Activated CD8-positive, alpha-beta T cell treated with anti-CD3 and anti-CD28 coated beads, Interleukin-2, amount 10 ng/mL, durations not matched to agents 7 days and 5 days (primary cell): ENCODE measurements at regions not wholly inside any gene's neighbourhood (a gene's known extent, or its start where the extent isn't known, plus 50 kb on each side); places are given as distances from the start of the nearest gene placed in this dataset.

Experiments used
- ATAC-seq: fragments of 150-1000 bp; cut with Tn5 transposase; one replicate; pipeline ENCODE4 v1.10.0; 2021; ENCODE audit warnings: moderate library complexity
- CTCF ChIA-PET: fragments of 350-600 bp; sonication (Branson Sonifier 250); formaldehyde crosslinking; loops from one replicate; lab custom pipeline; 2021; ENCODE audit warnings: antibody characterized with exemption; lab: Charles Lee
- POLR2A ChIA-PET: fragments of 350-600 bp; sonication (Branson Sonifier 250); formaldehyde crosslinking; loops from one replicate; lab custom pipeline; 2021; ENCODE audit warnings: antibody characterized with exemption; lab: Charles Lee
- DNase-seq: peaks from one replicate; pipeline ENCODE4 v3.0.0-alpha.2; 2020
- H3K27ac Mint-ChIP-seq: one replicate; pipeline ENCODE4 v1.8.0; 2021; ENCODE audit warnings: mild to moderate bottlenecking, mixed read lengths
- H3K27me3 Mint-ChIP-seq: one replicate; pipeline ENCODE4 v1.8.0; 2021; ENCODE audit warnings: low read depth, mixed read lengths
- H3K36me3 Mint-ChIP-seq: one replicate; pipeline ENCODE4 v1.8.0; 2021; ENCODE audit warnings: low read depth, mixed read lengths
- H3K4me1 Mint-ChIP-seq: one replicate; pipeline ENCODE4 v1.8.0; 2021; ENCODE audit warnings: low read depth, mixed read lengths
- H3K4me3 Mint-ChIP-seq: one replicate; pipeline ENCODE4 v1.8.0; 2021; ENCODE audit warnings: mild to moderate bottlenecking, mixed read lengths
- H3K9me3 Mint-ChIP-seq: one replicate; pipeline ENCODE4 v1.8.0; 2022; ENCODE audit warnings: mixed read lengths; ENCODE audit not compliant: insufficient read depth

DNA sequence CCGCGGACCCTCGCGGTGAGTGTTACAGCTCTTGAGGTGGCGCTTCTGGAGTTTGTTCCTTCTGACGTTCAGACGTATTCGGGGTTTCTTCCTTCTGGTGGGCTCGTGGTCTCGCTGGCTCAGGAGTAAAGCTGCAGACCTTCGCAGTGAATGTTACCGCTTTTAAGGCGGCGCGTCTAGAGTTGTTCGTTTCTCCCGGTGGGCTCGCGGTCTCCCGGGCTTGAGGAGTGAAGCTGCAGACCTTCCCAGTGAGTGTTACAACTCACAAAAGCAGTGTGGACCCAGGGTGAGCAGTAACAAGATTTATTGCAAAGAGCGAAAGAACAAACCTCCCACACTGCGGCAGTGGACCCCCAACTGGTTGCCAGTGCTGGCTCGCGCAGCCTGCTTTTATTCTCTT is 177.1 kb downstream of the UACA start:
- POLR2A ChIA-PET, result interaction anchor here (1.4 kb wide), 1 partner anchor 17 kb away, joined by 4 read pairs; no protein-coding TSS in a partner anchor
- peaks cover 22% of the 10 kb centered on the region for H3K4me1 Mint-ChIP-seq
- H3K27ac Mint-ChIP-seq, result no peak overlapping the region
- peaks cover under 1% of the 10 kb centered on the region for H3K9me3 Mint-ChIP-seq
- DNase-seq (no peak), ATAC-seq (no peak)
- H3K36me3 Mint-ChIP-seq, result no peaks in the 10 kb centered on the region
- peaks cover 27% of the 10 kb centered on the region for H3K27me3 Mint-ChIP-seq
- H3K4me3 Mint-ChIP-seq, result no peak overlapping the region
- CTCF ChIA-PET, result interaction anchor here (0.7 to 1.9 kb wide), 5 partner anchors 58 to 1107 kb away, joined by 3 to 6 read pairs (median 3); no protein-coding TSS in a partner anchor

DNA sequence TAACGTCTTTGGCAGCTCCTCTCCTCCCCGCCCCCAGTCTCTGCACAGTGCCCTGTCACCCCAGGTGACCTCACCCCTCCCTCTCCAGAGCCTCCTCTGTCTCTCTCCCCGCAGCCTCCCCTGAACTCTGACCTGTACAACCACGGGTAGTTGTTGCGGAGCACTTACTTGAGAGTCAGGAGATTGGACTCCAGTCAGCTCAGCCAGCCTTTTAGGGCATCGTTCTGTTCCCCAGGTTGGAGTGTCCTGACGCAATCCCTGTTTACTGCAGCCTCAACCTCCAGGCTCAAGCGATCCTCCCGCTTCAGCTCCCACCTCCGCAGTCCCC is 177.7 kb downstream of the UACA start:
- H3K4me3 Mint-ChIP-seq, result no peak overlapping the region
- POLR2A ChIA-PET, result interaction anchor here (1.4 kb wide), 1 partner anchor 17 kb away, joined by 4 read pairs; no protein-coding TSS in a partner anchor
- no peak for DNase-seq

GRCh38 chr15:70584838-70585706 is 178.3 kb downstream of the UACA start:
- Mint-ChIP-seq H3K27me3 (peaks cover 27% of the 10 kb centered on the region), H3K27ac (no peak overlapping the region), H3K9me3 (no peaks in the 10 kb centered on the region), H3K36me3 (no peaks in the 10 kb centered on the region), H3K4me1 (peaks cover 22% of the 10 kb centered on the region), H3K4me3 (no peak overlapping the region)
- ChIA-PET CTCF (interaction anchor here (0.7 to 1.9 kb wide), 4 partner anchors 11 to 1106 kb away, joined by 3 to 6 read pairs (median 4); no protein-coding TSS in a partner anchor), POLR2A (interaction anchor here (1.4 kb wide), 1 partner anchor 16 kb away, joined by 4 read pairs; no protein-coding TSS in a partner anchor)
- peak; percentile 29 for DNase-seq
- peak; percentile 44 for ATAC-seq

More for the DNA sequence above, 177.7 kb downstream of the UACA start:
- peak; percentile 23 for ATAC-seq
- no peaks in the 10 kb centered on the region for H3K36me3 Mint-ChIP-seq
- H3K9me3 Mint-ChIP-seq, result no peaks in the 10 kb centered on the region
- no peak overlapping the region for H3K27ac Mint-ChIP-seq
- peaks cover 22% of the 10 kb centered on the region for H3K4me1 Mint-ChIP-seq
- H3K27me3 Mint-ChIP-seq, result peaks cover 27% of the 10 kb centered on the region
- CTCF ChIA-PET, result interaction anchor here (0.7 to 1.9 kb wide), 5 partner anchors 57 to 1106 kb away, joined by 3 to 6 read pairs (median 3); no protein-coding TSS in a partner anchor

DNA sequence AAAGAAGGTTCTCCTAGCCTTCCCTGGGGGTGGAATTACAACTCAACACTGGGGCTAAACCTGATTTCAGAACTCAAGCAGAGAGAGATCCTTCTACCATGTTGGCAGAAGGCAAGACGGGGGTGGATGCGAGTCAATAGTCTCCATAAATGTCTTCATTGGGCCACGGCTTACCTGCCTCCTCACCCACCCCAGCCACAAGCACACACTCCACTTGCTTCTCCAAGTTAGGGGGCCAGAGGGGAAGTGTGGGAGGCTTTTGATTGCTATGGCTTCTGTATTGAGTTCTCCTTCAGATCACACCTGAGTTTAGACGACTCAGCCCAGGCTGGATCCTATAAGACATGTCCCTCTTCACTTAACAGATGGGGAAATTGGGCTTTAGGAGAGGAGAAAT is 178.9 kb downstream of the UACA start:
- no peaks in the 10 kb centered on the region for H3K9me3 Mint-ChIP-seq
- ChIA-PET POLR2A (no interaction called here), CTCF (interaction anchor here (0.7 to 1.9 kb wide), 3 partner anchors 11 to 118 kb away, joined by 3 to 6 read pairs (median 5); no protein-coding TSS in a partner anchor)
- H3K36me3 Mint-ChIP-seq, result no peaks in the 10 kb centered on the region
- no peak overlapping the region for H3K27ac Mint-ChIP-seq
- H3K4me3 Mint-ChIP-seq, result no peak overlapping the region
- DNase-seq (no peak), ATAC-seq (no peak)
- H3K4me1 Mint-ChIP-seq, result peaks cover 23% of the 10 kb centered on the region
- H3K27me3 Mint-ChIP-seq, result peaks cover 27% of the 10 kb centered on the region

DNA sequence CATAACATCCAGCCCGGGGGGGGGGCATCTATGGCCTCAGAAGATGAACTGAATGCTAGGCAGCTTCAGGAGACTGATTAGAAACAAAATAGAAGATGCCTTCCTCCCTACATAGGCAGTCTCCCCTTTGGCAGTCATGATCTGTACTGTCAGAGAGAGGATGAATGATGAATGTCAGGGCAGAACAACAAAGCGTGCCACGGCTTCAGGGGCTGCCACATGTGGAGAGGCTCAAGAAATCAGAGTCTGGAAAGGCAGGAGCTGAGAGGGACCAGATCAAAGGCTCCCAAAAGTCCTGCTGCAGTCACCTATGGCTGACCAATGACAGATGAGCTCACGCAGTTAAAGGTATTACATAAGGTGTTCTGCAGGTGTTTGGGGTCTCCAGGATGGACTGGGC is 180.4 kb downstream of the UACA start:
- ATAC-seq (no peak), DNase-seq (no peak)
- ChIA-PET POLR2A (no interaction called here), CTCF (no interaction called here)
- H3K27ac Mint-ChIP-seq, result no peak overlapping the region
- no peaks in the 10 kb centered on the region for H3K9me3 Mint-ChIP-seq
- H3K36me3 Mint-ChIP-seq, result no peaks in the 10 kb centered on the region
- H3K4me1 Mint-ChIP-seq, result peaks cover 10% of the 10 kb centered on the region
- H3K4me3 Mint-ChIP-seq, result no peak overlapping the region
- peaks cover 23% of the 10 kb centered on the region for H3K27me3 Mint-ChIP-seq

DNA sequence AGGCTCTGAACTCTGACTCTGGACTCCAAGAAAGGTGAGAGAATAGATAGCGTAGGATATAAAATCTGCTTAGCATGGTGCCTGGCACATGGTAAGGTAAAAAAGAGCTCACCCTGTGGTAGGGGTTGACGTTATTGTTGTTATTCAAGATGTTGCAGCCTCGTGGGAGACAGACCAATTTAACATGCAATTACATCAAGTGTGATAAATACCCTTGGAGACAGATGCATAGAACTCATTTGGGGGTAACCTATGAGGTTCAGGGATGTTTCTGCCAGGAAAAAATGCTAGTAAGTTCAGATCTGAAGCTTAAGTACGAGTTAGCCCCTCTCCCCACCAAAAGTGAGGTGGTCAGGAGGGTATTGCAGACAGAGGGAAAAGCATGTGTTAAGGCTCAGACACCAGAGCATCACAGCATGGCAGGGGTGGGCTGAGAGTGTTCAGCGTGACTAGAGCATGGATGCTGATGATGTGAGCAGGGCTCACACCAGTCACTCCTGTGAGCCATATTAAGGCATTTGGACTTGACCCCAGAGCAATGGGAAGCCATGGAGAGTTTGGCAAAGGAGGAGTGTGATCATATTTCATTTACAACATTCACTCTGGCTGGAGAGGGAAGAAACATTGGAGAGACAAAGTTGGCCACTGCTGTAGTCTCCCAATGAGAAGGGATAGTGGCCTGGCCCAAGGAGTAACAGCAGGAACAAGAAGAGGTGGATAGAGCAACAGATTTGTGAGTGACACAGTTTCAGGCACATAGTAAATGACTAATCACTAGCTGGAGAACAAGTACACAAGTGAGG is 181.0 kb downstream of the UACA start:
- ATAC-seq (no peak), DNase-seq (no peak)
- no peaks in the 10 kb centered on the region for H3K36me3 Mint-ChIP-seq
- no peak overlapping the region for H3K27ac Mint-ChIP-seq
- CTCF ChIA-PET, result no interaction called here
- POLR2A ChIA-PET, result no interaction called here
- H3K9me3 Mint-ChIP-seq, result no peaks in the 10 kb centered on the region
- H3K4me1 Mint-ChIP-seq, result peaks cover 10% of the 10 kb centered on the region
- peaks cover 21% of the 10 kb centered on the region for H3K27me3 Mint-ChIP-seq
- H3K4me3 Mint-ChIP-seq, result no peak overlapping the region

GRCh38 chr15:70580958-70581357 is 182.4 kb downstream of the UACA start:
- Mint-ChIP-seq H3K27me3 (peaks cover 17% of the 10 kb centered on the region), H3K4me1 (peaks cover 10% of the 10 kb centered on the region), H3K9me3 (no peaks in the 10 kb centered on the region), H3K36me3 (no peaks in the 10 kb centered on the region), H3K27ac (no peak overlapping the region), H3K4me3 (no peak overlapping the region)
- ATAC-seq, result no peak
- ChIA-PET POLR2A (no interaction called here), CTCF (no interaction called here)
- no peak for DNase-seq

- Mint-ChIP-seq H3K36me3 (no peaks in the 10 kb centered on the region), H3K4me1 (peaks cover 12% of the 10 kb centered on the region), H3K9me3 (no peaks in the 10 kb centered on the region), H3K27me3 (peaks cover 16% of the 10 kb centered on the region), H3K27ac (no peak overlapping the region), H3K4me3 (no peak overlapping the region)
- ChIA-PET CTCF (no interaction called here), POLR2A (no interaction called here)
- DNase-seq, result no peak
- no peak for ATAC-seq
Observed at GRCh38 chr15:70580286-70580685, 183.1 kb downstream of the UACA start.

GRCh38 chr15:70579766-70580165 is 183.6 kb downstream of the UACA start:
- POLR2A ChIA-PET, result no interaction called here
- peaks cover 12% of the 10 kb centered on the region for H3K4me1 Mint-ChIP-seq
- H3K36me3 Mint-ChIP-seq, result no peaks in the 10 kb centered on the region
- CTCF ChIA-PET, result interaction anchor here (1.1 kb wide), 1 partner anchor 20 kb away, joined by 3 read pairs; no protein-coding TSS in a partner anchor
- no peaks in the 10 kb centered on the region for H3K9me3 Mint-ChIP-seq
- DNase-seq (no peak), ATAC-seq (no peak)
- no peak overlapping the region for H3K27ac Mint-ChIP-seq
- peaks cover 16% of the 10 kb centered on the region for H3K27me3 Mint-ChIP-seq
- no peak overlapping the region for H3K4me3 Mint-ChIP-seq

GRCh38 chr15:70578196-70578595 is 185.2 kb downstream of the UACA start:
- POLR2A ChIA-PET, result no interaction called here
- no peak for DNase-seq
- CTCF ChIA-PET, result interaction anchor here (1.3 kb wide), 1 partner anchor 144 kb away, joined by 4 read pairs; no protein-coding TSS in a partner anchor

DNA sequence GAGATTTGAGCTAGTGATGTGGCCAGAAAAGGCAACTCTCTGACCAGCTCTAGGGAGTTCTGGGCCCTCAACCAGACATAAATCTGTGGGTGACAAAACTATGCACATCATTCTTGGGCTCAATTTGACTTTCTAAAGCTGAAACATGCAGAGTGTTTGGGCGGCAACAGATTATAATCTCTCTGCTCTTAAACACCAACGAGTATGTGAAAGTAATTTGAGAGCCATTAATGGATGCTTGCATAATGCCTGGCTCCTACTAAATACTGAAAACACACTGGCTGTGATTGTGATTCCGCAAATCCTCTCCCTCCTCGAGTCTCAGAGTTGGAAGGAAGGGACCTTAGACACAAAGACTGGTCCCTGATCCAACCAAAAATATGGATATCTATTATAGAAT is 186.7 kb downstream of the UACA start:
- ATAC-seq, result no peak
- Mint-ChIP-seq H3K27ac (no peak overlapping the region), H3K4me1 (peaks cover 12% of the 10 kb centered on the region), H3K36me3 (peaks cover 5% of the 10 kb centered on the region), H3K4me3 (no peak overlapping the region), H3K9me3 (no peaks in the 10 kb centered on the region), H3K27me3 (peaks cover 10% of the 10 kb centered on the region)
- ChIA-PET CTCF (interaction anchor here (2.2 kb wide), 1 partner anchor 89 kb away, joined by 5 read pairs; no protein-coding TSS in a partner anchor), POLR2A (no interaction called here)
- DNase-seq, result no peak

More at GRCh38 chr15:70578196-70578595, 185.2 kb downstream of the UACA start:
- H3K27me3 Mint-ChIP-seq, result peaks cover 10% of the 10 kb centered on the region
- no peak for ATAC-seq
- H3K36me3 Mint-ChIP-seq, result peaks cover 5% of the 10 kb centered on the region
- H3K4me1 Mint-ChIP-seq, result peaks cover 12% of the 10 kb centered on the region
- H3K9me3 Mint-ChIP-seq, result no peaks in the 10 kb centered on the region
- no peak overlapping the region for H3K4me3 Mint-ChIP-seq
- H3K27ac Mint-ChIP-seq, result no peak overlapping the region
